Vagina (tissue), 2 donors: ENCODE measurements at regions not wholly inside any gene's neighbourhood (a gene's known extent, or its start where the extent isn't known, plus 50 kb on each side); places are given as distances from the start of the nearest gene placed in this dataset.

ENCODE experiments used
- POLR2AphosphoS5 ChIP-seq, 2 donors: sonication (generic); formaldehyde crosslinking; IDR thresholded peaks; one replicate each; pipeline ENCODE4 v1.9.0; 2017; ENCODE audit warnings: antibody characterized with exemption in 2 of 2, mild to moderate bottlenecking in 2 of 2, low read depth in 1 of 2; ENCODE audit not compliant: insufficient read depth in 1 of 2
- TF ChIP-seq, protein P1 (sequence below), 3 experiments: fragments of 450-650 bp in 2 of 3; fragments of 200-600 bp in 1 of 3; sonication (generic) in 1 of 3; IDR thresholded peaks; one replicate each; pipeline ENCODE4 v1.5.1; 2017 to 2019; ENCODE audit warnings: antibody characterized with exemption in 3 of 3, mild to moderate bottlenecking in 2 of 3, moderate library complexity in 2 of 3

DNA sequence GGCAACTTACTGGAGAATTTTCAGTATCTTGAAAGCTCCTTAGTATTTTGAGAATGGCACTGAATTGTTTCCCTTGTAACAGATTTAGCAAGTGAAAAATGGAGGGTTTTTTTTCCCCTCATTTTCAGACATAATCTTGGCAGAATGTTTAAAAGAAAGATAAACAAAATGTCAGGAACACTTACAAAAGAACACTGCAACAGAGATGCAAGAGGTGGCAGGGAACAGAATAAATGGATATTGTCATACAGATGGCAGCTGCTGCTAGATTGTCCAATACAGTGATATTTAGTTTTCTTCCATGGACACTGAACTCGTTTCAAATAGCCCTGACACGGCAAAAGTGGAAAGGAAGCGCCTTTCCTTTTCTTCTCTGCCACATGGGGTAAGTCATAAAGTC lies 76.9 kb upstream of the ZNF608 start:
- TF ChIP-seq POLR2AphosphoS5 (IDR thresholded peaks at IDR 0.05; ENCODE audit: insufficient read depth in 1 of 2, low read depth in 1 of 2), result no peak
- TF ChIP-seq, protein P1, sequence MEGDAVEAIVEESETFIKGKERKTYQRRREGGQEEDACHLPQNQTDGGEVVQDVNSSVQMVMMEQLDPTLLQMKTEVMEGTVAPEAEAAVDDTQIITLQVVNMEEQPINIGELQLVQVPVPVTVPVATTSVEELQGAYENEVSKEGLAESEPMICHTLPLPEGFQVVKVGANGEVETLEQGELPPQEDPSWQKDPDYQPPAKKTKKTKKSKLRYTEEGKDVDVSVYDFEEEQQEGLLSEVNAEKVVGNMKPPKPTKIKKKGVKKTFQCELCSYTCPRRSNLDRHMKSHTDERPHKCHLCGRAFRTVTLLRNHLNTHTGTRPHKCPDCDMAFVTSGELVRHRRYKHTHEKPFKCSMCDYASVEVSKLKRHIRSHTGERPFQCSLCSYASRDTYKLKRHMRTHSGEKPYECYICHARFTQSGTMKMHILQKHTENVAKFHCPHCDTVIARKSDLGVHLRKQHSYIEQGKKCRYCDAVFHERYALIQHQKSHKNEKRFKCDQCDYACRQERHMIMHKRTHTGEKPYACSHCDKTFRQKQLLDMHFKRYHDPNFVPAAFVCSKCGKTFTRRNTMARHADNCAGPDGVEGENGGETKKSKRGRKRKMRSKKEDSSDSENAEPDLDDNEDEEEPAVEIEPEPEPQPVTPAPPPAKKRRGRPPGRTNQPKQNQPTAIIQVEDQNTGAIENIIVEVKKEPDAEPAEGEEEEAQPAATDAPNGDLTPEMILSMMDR (IDR thresholded peaks at IDR 0.05), result no peak
